ENCODE measurements at regions not wholly inside any gene's neighbourhood (a gene's known extent, or its start where the extent isn't known, plus 50 kb on each side); places are given as distances from the start of the nearest gene placed in this dataset.
A peak's percentile ranks its signal among the peaks of the same experiment; 100 is the strongest.

GRCh38 chr20:22506827-22507226 is 77.5 kb downstream of the FOXA2 start:
- no peak for DNase-seq (ENCODE audit: low spot score)

DNA sequence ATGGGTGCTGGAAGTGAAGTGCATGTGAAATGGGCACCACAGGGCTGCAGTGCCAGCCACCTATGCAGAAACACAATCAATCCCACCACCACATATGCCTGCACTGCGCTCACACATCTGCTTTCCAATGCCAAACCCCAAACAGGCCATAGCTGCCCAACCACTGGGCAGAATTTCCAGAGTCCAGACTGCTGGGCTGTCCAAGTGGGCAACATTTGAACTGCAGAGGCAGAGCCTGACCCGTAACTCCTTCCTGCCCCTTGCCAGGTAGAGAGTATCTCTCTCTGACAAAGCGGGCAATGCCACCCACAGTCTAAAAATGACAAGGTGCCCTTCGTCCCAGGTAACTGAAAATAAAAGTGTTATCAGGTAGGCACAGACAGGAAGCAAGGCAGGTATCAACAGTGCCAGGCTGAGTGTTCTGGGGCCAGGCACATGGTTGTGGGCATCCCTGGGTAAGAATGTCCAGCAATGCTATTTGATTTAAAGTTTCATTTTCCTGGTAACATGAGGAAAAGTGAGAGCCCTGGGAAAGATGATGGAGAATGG is 79.5 kb downstream of the FOXA2 start:
- no peak for DNase-seq (ENCODE audit: low spot score)

GRCh38 chr20:22503577-22503976 is 80.8 kb downstream of the FOXA2 start:
- no peak for DNase-seq (ENCODE audit: low spot score)

- DNase-seq (ENCODE audit: low spot score) = peak; percentile 53
These were observed 81.6 kb downstream of the FOXA2 start for GRCh38 chr20:22502731-22503191.

GRCh38 chr20:22501566-22502344 is 82.6 kb downstream of the FOXA2 start:
- DNase-seq (ENCODE audit: low spot score) = no peak

DNA sequence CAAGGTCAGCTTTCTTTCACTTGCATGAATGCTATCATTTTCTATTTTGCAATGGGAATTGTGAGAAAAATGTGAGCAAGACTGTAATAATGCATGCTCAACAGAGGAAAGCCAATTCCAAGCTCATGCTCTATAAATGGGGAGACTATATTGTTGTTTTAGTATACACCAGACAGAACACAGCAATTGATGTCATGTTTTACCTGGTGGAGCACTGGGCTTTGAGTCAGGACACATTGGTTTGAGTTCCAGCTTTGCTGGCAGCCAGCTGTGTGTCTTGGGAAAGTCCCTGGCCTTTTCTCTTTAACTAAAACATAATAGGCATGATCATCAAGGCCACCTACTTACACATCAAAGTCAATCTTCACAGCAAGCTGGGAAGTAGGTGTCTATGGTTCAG is 83.3 kb downstream of the FOXA2 start:
- DNase-seq (ENCODE audit: low spot score) = no peak

DNA sequence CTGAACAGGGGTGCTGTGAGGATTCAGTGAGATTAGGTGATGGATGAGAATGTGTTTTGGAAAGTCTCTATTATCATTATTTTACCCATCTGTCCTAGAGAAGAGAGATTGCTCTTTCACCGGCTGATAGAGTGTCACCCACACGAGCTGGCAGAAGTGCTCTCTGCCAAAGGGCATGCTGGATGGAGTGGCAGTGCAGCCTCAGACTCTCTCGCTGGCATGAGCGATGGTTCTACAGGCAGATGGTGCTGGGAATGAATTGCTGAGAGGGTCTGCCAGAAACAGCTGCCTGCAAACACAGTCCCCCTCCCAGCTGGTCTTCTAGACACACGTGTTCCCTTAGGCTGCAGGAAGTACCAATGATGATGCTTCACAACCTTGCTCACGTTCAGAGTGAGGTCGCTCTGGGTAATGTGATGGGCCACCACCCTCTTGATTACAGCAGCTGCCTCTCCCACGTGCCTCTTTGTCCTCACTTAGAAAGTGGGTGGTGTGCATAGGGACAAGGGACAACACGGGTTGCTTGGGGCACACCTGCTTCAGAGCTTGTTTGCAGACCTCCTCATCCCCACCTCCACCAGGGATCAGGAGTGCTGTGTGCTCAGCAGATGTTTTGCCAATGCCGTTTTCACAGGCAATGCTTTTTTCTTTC is 84.7 kb downstream of the FOXA2 start:
- DNase-seq (ENCODE audit: low spot score) = no peak

DNA sequence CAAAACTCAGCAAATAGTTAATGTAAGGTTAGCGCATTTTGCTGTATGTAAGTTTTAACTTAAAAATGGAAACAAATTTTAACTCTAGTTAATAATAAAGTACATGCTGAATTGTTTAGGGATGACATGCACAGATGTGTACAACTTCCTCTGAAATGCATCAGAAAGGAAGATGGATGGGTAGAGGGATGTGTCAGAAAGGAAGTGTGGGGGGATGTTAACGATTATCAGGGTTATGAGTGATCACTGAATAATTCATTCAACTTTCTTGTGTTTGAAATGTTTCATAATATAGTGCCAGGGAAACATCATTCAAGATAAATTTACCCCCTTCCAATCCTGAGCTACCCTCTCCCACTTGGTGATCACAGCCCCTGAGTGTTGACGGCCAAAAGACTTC is 87.6 kb downstream of the FOXA2 start:
- no peak for DNase-seq (ENCODE audit: low spot score)

DNA sequence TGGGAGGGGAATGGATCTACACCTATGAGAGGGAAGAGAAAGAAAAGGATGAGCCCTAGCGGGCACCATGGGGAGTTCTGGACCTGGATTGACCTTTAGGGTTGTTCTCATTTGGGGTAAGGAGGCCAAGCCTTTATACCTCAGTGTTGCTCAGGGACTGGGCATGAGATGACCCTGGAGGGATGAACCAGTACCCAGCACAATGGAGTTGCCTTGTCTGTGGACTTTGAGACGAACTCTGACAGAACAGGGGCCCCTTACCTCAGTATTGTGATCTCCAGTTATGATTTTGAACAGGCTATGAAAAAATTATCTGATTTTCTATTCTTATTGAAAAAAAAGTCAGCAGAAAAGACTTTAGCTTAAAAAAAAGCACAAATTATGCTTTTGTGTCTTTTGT is 88.6 kb downstream of the FOXA2 start:
- no peak for DNase-seq (ENCODE audit: low spot score)

DNA sequence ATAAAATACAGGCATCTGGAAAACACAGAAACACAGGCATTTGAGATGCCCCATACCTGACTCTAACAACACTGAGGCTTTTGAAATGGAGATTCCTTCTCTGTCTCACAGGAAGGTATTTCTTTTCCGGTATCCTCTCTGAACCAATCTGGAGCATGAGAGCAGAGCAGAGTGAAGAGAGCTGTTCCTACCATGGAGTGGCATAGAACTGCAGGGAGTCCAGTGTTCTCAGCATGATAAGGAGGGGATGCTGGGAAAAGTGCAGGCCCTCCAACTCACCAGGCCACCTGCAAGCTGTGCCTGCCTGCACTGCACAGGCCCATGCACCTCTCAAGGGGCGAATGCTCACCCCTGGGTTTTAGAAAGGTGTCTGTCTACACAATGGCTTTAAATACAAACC is 89.2 kb downstream of the FOXA2 start:
- DNase-seq (ENCODE audit: low spot score) = no peak

- no peak for DNase-seq (ENCODE audit: low spot score)
These were observed 91.9 kb downstream of the FOXA2 start for GRCh38 chr20:22492497-22492896.

DNA sequence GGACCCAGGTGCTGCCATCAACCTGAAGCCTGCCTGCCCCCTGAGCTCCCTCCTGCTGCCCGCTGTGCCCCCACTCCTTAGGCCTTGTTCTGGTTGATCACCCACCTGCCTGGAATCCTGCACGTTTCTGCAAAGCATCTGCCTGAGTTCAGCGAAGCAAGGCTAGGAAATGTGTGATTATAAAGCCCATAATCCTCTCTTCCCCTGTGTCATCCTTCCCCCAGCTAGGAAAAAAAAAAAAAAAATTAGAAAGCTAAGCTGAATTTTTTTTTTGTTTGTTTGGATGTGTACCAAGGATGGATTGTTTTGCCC is 93.2 kb downstream of the FOXA2 start:
- no peak for DNase-seq (ENCODE audit: low spot score)

DNA sequence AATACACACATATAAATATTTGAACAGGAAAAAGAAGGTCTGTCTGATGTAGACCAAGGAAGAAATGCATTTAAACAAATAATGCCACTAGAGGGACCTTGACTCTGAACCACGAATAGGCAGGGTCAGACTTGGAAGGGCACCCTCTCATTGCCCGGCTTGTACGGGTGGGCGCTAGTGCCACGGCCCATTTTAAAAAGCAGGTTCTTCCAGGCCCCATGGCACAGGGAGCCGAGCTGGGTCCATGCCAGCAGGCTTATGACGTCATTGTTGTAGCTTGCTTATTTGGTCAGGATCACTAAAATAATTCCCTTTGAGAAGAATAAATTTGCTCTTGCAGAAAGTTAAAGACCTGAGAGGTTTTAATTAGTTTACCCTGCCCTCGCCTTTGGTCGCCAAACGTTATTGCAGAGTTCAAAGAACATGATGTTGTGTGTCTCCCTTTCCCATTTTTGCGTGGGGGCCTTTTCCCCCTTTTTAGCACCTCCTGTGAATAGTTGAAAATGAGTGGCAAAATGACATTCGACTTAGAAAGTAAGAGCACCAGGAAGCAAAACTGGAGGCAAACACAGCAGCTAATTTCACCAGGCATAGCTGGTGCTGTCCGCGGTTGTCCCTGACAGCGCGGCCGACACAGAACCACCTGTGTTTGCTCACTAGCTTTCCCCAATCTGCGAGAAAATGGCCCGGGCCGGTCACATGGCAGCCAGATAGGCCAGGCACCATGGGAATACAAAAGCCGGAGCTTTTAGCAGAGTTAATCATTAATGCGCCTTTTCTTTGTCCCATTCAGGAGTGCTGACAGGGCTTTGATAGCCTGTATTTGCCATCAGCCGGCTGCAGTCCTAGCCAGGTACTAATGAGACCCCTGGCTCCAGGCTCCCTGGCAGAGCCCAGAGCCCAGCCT is 93.8 kb downstream of the FOXA2 start:
- DNase-seq (ENCODE audit: low spot score) = peak; percentile 93

- no peak for DNase-seq (ENCODE audit: low spot score)
These were observed 94.6 kb downstream of the FOXA2 start for GRCh38 chr20:22489626-22490286.

DNA sequence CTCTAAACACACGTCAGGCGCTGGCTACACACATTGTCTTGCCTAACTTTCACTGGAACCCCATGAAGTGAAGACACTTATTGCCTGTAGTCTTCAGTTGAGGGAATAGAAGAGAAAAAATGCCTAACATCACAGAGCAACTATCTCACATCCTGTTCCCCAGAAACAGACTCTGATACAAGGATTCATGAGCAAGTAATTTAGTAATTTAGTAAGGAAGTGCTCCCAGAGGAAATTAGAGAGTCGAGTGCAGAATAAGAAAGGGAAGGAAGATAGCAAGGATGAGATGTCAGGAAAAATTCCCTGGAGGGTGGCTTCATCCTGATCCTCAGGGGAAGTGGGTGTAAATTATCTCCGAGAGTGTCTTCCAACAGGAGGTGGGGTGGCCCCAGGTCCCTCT is 104.0 kb downstream of the FOXA2 start:
- DNase-seq (ENCODE audit: low spot score) = no peak

DNA sequence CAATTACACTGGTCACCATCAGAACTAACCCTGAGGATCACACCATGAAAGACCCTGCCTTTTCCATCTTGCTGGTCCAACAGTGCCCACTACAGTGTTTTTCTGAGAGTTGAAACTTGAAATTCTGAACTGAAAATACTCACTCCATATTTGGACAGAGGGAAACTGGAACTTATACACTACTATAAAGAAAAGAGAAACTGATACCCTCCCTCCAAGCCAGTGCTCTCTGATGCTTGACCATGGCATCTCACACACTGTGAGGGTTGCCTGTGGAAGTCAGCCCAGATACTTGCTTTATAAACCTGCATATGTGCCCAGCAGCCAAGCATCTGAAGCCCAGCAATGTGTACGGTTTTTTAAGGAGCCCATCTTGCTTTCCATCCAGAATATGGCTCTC is 108.7 kb downstream of the FOXA2 start:
- no peak for DNase-seq (ENCODE audit: low spot score)

DNA sequence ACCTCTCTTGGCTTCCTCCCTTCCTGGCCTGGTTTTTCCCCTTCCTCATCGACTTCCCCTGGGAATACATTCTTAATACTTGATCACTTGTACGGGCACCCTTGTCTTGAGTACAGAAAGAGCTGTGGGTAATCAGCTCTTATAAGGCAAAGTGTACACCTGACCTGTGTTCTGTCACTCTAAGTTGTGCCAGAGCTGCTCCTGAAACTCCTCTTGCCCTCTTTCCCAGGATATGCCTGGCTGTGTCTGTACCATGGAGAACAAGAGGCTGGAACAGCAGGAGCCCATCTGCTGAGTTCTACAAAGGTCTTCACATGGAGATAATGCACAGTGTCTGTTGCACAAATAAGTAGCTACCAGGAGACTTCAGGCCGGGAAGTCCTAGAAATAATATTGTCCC is 110.1 kb downstream of the FOXA2 start:
- DNase-seq (ENCODE audit: low spot score) = no peak

- DNase-seq (ENCODE audit: low spot score) = no peak
These were observed 111.1 kb downstream of the FOXA2 start for GRCh38 chr20:22473293-22473692.

DNA sequence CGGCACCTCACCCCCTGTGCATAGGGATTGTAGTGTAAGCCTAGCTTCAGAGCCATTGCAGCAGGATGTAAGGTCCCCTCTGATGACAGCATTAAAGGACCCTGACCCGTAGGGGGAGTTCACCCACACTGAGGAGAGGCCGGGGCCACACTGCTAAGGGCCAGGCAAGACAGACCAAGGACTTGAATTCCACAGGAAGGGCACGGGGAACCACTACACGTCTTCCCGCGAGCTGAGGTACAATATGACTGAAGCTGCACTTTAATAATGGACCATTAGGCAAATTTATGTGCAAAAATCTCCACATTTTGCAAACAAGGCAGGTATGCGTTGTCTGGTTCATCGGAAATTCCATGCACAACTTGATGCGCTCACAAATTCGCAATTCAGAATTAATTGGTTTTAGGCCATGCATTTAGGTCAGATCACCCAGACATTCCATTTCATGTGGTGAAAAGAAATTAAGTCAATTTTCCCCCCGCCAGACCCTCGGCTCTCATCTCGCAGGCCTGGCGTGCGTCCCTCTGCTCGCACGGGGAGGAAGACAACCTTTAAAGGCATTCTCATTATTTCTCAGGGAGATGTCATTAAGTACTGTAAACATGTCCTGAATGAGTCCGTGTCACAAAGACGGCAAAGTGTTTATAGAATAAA is 111.8 kb downstream of the FOXA2 start:
- DNase-seq (ENCODE audit: low spot score) = no peak

DNA sequence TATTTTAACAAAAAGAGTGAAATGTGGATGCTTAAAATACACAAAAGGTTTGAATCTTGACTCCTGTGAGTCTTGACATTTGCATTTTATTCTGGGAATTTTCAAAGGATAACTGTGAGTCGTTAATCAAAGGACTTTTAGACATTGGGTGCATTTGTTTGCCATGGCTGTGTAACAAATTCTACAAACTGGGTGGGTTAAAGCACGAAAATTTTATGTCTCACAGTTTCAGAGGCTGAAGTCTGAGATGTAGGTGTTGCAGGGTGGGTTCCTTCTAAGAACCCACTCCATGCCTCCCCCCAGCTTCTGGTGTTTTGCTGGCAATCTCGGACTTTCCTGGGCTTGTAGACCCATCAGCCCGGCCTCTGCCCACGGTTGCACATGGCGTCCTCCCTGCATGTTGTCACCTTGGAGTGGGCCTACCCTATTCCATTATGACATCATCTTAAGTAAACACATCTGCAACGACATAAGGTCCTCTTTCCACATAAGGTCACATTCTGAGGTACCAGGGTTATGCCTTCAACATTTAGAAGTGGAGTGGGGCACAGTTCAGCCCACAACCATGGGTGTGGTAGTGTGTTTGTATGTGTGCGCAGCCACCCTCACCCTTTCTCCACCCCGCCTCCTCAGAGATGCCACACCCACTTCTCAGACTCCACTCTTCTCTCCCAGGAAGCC is 113.1 kb downstream of the FOXA2 start:
- no peak for DNase-seq (ENCODE audit: low spot score)
